GM12864 (cell line): ENCODE measurements at regions not wholly inside any gene's neighbourhood (a gene's known extent, or its start where the extent isn't known, plus 50 kb on each side); places are given as distances from the start of the nearest gene placed in this dataset.

Experiments used
- DNase-seq: peaks from one replicate; pipeline ENCODE4 v3.0.0-alpha.2; 2011; ENCODE audit warnings: low read depth
- H3K4me3 ChIP-seq: 2 replicates; pipeline ENCODE4 v1.5.1; 2011; ENCODE audit warnings: mild to moderate bottlenecking, low read depth, low read length, control low read depth
- CTCF ChIP-seq: IDR thresholded peaks from 2 replicates; pipeline ENCODE4 v1.5.1; 2011; ENCODE audit warnings: low read depth, mild to moderate bottlenecking, moderate library complexity, low read length, control low read depth, inconsistent platforms; ENCODE audit errors: missing control alignments

GRCh38 chr9:13491493-13492424, 212.3 kb upstream of the MPDZ start:
- H3K4me3 ChIP-seq = no peak overlapping the region
- no peak for DNase-seq

GRCh38 chr9:13491138-13491492, 211.6 kb upstream of the MPDZ start:
- no peak for TF ChIP-seq CTCF
- DNase-seq = no peak
- no peak overlapping the region for H3K4me3 ChIP-seq

More at GRCh38 chr9:13491493-13492424, 212.3 kb upstream of the MPDZ start:
- TF ChIP-seq CTCF = no peak

- no peak for TF ChIP-seq CTCF
- H3K4me3 ChIP-seq = no peak overlapping the region
- no peak for DNase-seq
Observed at GRCh38 chr9:13487936-13488335, 208.4 kb upstream of the MPDZ start.

GRCh38 chr9:13487498-13487897, 208.0 kb upstream of the MPDZ start:
- no peak for TF ChIP-seq CTCF
- DNase-seq = no peak
- no peak overlapping the region for H3K4me3 ChIP-seq

GRCh38 chr9:13487071-13487470, 207.6 kb upstream of the MPDZ start:
- no peak overlapping the region for H3K4me3 ChIP-seq
- no peak for DNase-seq
- no peak for TF ChIP-seq CTCF

- no peak for DNase-seq
- no peak overlapping the region for H3K4me3 ChIP-seq
- no peak for TF ChIP-seq CTCF
Observed at GRCh38 chr9:13485068-13485596, 205.6 kb upstream of the MPDZ start.
